Suprapubic skin (tissue), 4 donors: ENCODE measurements at regions not wholly inside any gene's neighbourhood (a gene's known extent, or its start where the extent isn't known, plus 50 kb on each side); places are given as distances from the start of the nearest gene placed in this dataset.

Source experiments
- DNase-seq, 2 donors: peaks; one replicate each; pipeline ENCODE4 v3.0.0-alpha.2; 2019; ENCODE audit warnings: low spot score in 2 of 2
- H3K27ac ChIP-seq: fragments of 200-600 bp; sonication (generic); one replicate; pipeline ENCODE4 v1.5.1; 2019
- H3K27me3 ChIP-seq: fragments of 200-600 bp; sonication (generic); one replicate; pipeline ENCODE4 v1.5.1; 2019
- H3K36me3 ChIP-seq: fragments of 200-600 bp; sonication (generic); one replicate; pipeline ENCODE4 v1.5.1; 2019
- H3K4me1 ChIP-seq: fragments of 200-600 bp; sonication (generic); one replicate; pipeline ENCODE4 v1.5.1; 2019
- H3K4me3 ChIP-seq: fragments of 200-600 bp; sonication (generic); one replicate; pipeline ENCODE4 v1.5.1; 2019; ENCODE audit warnings: mild to moderate bottlenecking
- H3K9me3 ChIP-seq: fragments of 200-600 bp; sonication (generic); one replicate; pipeline ENCODE4 v1.5.1; 2019
- EP300 ChIP-seq: sonication (generic); formaldehyde crosslinking; IDR thresholded peaks from one replicate; pipeline ENCODE4 v1.6.1; 2017; ENCODE audit warnings: antibody characterized with exemption
- POLR2A ChIP-seq, 2 donors: fragments of 450-650 bp; IDR thresholded peaks; one replicate each; pipeline ENCODE4 v1.6.1; 2017; ENCODE audit warnings: antibody characterized with exemption in 2 of 2, mild to moderate bottlenecking in 2 of 2, moderate library complexity in 2 of 2
- POLR2AphosphoS5 ChIP-seq, 3 donors: sonication (generic); formaldehyde crosslinking; IDR thresholded peaks; one replicate each; pipeline ENCODE4 v1.6.1; 2017; ENCODE audit warnings: antibody characterized with exemption in 3 of 3
- WGBS: methylation state at CpG from one replicate; pipeline ENCODE4 v1.1.5; 2018; 5-methylcytosine and 5-hydroxymethylcytosine counted together
- TF ChIP-seq, protein P1 (sequence below), 2 donors: fragments of 200-600 bp in 1 of 2; fragments of 450-650 bp in 1 of 2; sonication (generic) in 1 of 2; IDR thresholded peaks; one replicate each; pipeline ENCODE4 v1.5.1; 2016 to 2019; ENCODE audit warnings: antibody characterized with exemption in 2 of 2, mild to moderate bottlenecking in 1 of 2, moderate library complexity in 1 of 2

DNA sequence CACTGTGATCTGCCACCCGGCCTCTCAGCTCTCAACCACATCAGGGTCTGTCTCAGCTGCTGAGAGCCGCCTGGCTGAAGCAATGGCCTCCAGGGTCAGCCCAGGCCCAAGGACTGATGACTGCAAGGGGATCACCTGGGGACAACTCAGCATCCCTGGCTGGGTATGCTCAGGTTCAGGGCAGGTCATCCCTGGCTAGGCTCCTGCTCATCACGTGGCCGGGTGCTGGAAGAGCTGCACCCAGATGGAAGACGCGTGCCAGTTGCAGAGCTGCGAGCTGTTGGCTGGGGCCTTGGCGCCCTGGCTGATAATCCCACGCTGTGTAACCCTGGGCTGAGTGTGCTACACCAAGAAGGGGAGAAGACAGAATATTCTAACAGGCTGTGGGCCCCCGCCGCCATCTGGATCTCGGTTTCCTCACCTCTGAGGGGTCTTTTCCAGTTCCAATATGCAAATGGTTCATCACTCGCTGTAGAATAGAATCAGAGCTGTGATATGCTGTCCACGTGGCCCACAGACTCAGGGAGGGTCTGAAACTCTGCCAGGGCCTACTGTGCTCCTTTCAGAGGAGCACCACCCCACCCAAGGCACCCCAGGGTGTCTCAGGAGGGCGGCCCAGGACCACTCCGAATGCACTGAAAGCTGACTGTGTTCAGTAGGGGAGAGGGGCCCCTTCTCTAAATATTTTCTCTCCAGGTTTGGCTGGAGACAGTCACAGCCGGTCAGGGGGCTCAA, 338.8 kb downstream of the BCOR start:
- no peak overlapping the region for H3K27ac ChIP-seq
- WGBS = 72% methylated on average over 10 of the region's 17 CpGs
- H3K36me3 ChIP-seq = no peaks in the 10 kb centered on the region
- TF ChIP-seq POLR2A (IDR thresholded peaks at IDR 0.05) = no peak
- TF ChIP-seq EP300 = no peak
- TF ChIP-seq POLR2AphosphoS5 (IDR thresholded peaks at IDR 0.05) = no peak
- TF ChIP-seq, protein P1, sequence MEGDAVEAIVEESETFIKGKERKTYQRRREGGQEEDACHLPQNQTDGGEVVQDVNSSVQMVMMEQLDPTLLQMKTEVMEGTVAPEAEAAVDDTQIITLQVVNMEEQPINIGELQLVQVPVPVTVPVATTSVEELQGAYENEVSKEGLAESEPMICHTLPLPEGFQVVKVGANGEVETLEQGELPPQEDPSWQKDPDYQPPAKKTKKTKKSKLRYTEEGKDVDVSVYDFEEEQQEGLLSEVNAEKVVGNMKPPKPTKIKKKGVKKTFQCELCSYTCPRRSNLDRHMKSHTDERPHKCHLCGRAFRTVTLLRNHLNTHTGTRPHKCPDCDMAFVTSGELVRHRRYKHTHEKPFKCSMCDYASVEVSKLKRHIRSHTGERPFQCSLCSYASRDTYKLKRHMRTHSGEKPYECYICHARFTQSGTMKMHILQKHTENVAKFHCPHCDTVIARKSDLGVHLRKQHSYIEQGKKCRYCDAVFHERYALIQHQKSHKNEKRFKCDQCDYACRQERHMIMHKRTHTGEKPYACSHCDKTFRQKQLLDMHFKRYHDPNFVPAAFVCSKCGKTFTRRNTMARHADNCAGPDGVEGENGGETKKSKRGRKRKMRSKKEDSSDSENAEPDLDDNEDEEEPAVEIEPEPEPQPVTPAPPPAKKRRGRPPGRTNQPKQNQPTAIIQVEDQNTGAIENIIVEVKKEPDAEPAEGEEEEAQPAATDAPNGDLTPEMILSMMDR (IDR thresholded peaks at IDR 0.05) = no peak
- H3K4me3 ChIP-seq = no peak overlapping the region
- peaks cover 27% of the 10 kb centered on the region for H3K4me1 ChIP-seq
- H3K9me3 ChIP-seq = no peaks in the 10 kb centered on the region
- no peak for DNase-seq
- H3K27me3 ChIP-seq = no peaks in the 10 kb centered on the region

DNA sequence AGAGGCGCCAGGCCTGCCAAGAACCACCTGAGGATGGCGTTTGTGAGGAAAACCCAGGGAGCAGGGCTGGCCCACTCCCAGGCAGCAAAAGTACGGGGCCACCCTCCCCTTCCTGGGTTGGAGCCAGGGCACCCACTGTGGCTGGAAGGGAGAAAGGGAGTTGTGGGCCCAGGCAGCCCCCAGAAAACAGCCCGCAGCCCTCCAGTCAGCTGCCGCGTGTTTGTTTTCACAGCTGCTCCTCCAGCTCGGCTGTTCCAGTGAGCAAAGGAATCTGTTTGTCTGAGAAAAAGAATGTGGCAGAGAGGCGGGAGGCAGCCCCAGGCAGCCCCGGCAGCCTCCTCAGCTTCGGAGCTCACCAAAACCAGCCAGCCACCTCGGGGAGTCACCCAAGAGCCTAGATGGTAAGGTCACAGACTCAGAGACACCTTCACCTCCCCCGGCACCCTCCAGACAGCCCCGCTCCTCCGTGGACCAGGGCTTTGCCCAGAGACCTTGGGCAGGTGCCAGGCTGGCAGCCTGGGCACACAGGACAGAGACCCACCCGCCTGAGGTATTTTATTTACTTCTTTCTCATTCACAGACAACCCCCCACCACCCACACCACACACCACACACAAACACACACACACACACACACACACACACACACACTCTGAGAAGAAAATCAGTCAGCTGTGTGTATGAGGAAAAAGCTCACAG, 338.1 kb downstream of the BCOR start:
- Histone ChIP-seq H3K27me3 (no peaks in the 10 kb centered on the region), H3K36me3 (no peaks in the 10 kb centered on the region), H3K4me3 (no peak overlapping the region), H3K4me1 (peaks cover 27% of the 10 kb centered on the region), H3K27ac (no peak overlapping the region), H3K9me3 (no peaks in the 10 kb centered on the region)
- TF ChIP-seq POLR2AphosphoS5 (IDR thresholded peaks at IDR 0.05) (no peak), EP300 (no peak), POLR2A (IDR thresholded peaks at IDR 0.05) (no peak)
- TF ChIP-seq, protein P1 (IDR thresholded peaks at IDR 0.05) = no peak
- 72% methylated on average over 7 of the region's 15 CpGs for WGBS
- no peak for DNase-seq

DNA sequence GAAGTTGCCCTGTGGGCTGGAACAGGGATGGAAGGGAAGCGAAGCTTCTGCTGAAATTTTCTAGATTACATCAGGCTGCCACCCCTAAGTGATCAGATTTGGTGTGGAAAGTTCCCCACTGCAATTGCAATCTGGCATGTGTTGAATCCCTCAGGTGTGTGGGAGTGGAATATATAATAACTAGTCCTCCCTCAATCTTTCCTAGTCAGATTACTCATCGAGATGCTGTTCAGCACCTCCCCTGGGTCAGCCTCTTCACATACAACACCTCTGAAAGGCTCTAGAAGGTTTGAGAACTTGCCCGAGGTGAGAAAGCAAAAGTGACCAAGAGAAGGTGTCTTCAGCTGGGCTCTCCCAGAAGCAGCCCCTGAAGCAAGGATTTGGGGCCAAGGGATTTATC, 336.8 kb downstream of the BCOR start:
- 74% methylated on average over 3 of the region's 3 CpGs for WGBS
- Histone ChIP-seq H3K27me3 (no peaks in the 10 kb centered on the region), H3K4me3 (no peak overlapping the region), H3K27ac (no peak overlapping the region), H3K9me3 (no peaks in the 10 kb centered on the region), H3K36me3 (no peaks in the 10 kb centered on the region), H3K4me1 (peaks cover 14% of the 10 kb centered on the region)
- no peak for DNase-seq
- no peak for TF ChIP-seq POLR2A (IDR thresholded peaks at IDR 0.05)
- no peak for TF ChIP-seq POLR2AphosphoS5 (IDR thresholded peaks at IDR 0.05)
- TF ChIP-seq, protein P1 (IDR thresholded peaks at IDR 0.05) = no peak
- no peak for TF ChIP-seq EP300

DNA sequence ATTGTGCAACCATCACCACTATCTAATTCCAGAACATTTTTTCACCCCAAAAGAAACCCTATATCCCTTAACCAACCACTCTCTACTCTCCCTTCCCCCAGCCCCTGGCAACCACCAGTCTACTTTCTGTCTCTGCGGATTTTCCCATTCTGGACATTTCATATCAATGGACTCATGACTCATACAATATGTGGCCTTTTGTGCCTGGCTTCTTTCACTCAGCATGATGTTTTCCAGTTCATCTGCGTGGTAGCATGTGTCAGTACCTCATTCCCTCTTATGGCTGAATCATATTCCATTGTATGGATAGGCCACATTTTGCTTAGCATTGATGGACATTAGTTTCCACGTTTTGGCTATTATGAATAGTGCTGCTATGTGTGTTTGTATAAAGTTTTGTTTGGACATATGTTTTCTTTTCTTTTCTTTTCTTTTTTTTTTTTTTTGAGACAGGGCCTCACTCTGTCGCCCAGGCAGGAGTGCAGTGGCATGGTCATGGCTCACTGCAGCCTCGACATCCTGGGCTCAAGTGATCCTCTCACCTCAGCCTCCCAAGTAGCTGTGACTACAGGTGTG, 335.4 kb downstream of the BCOR start:
- DNase-seq = no peak
- 86% methylated on average over 5 of the region's 5 CpGs for WGBS
- Histone ChIP-seq H3K9me3 (no peaks in the 10 kb centered on the region), H3K4me1 (peaks cover 13% of the 10 kb centered on the region), H3K27ac (no peak overlapping the region), H3K36me3 (no peaks in the 10 kb centered on the region), H3K27me3 (no peaks in the 10 kb centered on the region), H3K4me3 (no peak overlapping the region)
- TF ChIP-seq POLR2AphosphoS5 (IDR thresholded peaks at IDR 0.05) (no peak), EP300 (no peak), POLR2A (IDR thresholded peaks at IDR 0.05) (no peak)
- TF ChIP-seq, protein P1 (IDR thresholded peaks at IDR 0.05) = no peak

DNA sequence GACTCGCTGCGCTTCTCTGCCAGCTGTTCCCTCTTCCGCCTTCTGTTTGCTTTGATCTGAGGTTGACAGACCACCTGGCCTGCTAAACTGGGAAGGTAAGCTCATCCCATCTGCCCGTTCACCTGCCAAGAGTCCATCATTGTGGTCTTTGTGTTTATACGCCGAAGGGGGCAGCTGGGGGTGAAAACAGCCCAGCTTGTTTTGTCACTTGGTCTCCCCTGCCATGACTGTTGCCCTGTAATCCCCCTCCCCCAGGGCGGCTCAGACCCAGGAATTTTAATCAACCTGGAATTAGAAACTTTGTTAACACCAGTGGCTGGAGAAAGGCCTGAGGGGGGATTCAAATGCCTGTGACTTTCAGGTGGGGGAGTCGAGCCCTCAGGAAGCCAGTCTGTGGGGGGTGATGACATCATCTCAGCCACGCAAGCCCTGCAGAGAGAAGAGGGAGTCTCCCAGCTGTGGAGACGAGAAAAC, 333.3 kb downstream of the BCOR start:
- Histone ChIP-seq H3K4me3 (no peak overlapping the region), H3K27ac (no peak overlapping the region), H3K4me1 (peaks cover 8% of the 10 kb centered on the region), H3K9me3 (no peaks in the 10 kb centered on the region), H3K27me3 (no peaks in the 10 kb centered on the region), H3K36me3 (no peaks in the 10 kb centered on the region)
- 72% methylated on average over 10 of the region's 10 CpGs for WGBS
- DNase-seq = no peak
- TF ChIP-seq POLR2AphosphoS5 (IDR thresholded peaks at IDR 0.05) = no peak
- no peak for TF ChIP-seq POLR2A (IDR thresholded peaks at IDR 0.05)
- TF ChIP-seq, protein P1 (IDR thresholded peaks at IDR 0.05) = no peak
- no peak for TF ChIP-seq EP300
